IMR-90 (cell line): ENCODE measurements at regions not wholly inside any gene's neighbourhood (a gene's known extent, or its start where the extent isn't known, plus 50 kb on each side); places are given as distances from the start of the nearest gene placed in this dataset.

Source experiments
- ATAC-seq: fragments of 200-7000 bp; cut with Tn5 transposase; 2 replicates; pipeline ENCODE4 v1.9.1; 2020; ENCODE audit warnings: low read depth, mild to moderate bottlenecking, moderate library complexity
- BruUV-seq: library from RNA; stranded (reverse); fragments of 400-500 nt; replicated peaks from 2 replicates; lab custom pipeline; 2021; lab: Mats Ljungman, UMichigan
- CTCF ChIA-PET: fragments of 300-600 bp; formaldehyde crosslinking; extraction: SDS; loops from one replicate; lab custom pipeline; 2021; ENCODE audit warnings: antibody characterized with exemption; lab: Yijun Ruan, JAX
- POLR2A ChIA-PET: fragments of 300-600 bp; sonication (Branson Sonifier 250); formaldehyde crosslinking; loops from one replicate; lab custom pipeline; 2022; ENCODE audit warnings: antibody characterized with exemption; ENCODE audit not compliant: unreplicated experiment; lab: Charles Lee
- DNase-seq: peaks from one replicate; pipeline ENCODE4 v3.0.0; 2013
- H2AFZ ChIP-seq: replicated peaks from 2 replicates; pipeline ENCODE3; 2013; ENCODE audit warnings: low read length, mild to moderate bottlenecking; ENCODE audit not compliant: poor library complexity
- H2AK5ac ChIP-seq: 2 replicates; pipeline ENCODE4 v1.6.1; 2013; ENCODE audit warnings: low read depth, low read length, inconsistent platforms
- H2AK9ac ChIP-seq: replicated peaks from 2 replicates; pipeline ENCODE3; 2013; ENCODE audit warnings: mild to moderate bottlenecking, low read depth, low read length, moderate library complexity; ENCODE audit not compliant: poor library complexity
- H2BK120ac ChIP-seq: 2 replicates; pipeline ENCODE4 v1.6.1; 2013; ENCODE audit warnings: low read depth, low read length, inconsistent platforms
- H2BK15ac ChIP-seq: 3 replicates; pipeline ENCODE4 v1.6.1; 2013; ENCODE audit warnings: low read depth, low read length, inconsistent platforms
- H2BK20ac ChIP-seq: 2 replicates; pipeline ENCODE4 v1.6.1; 2013; ENCODE audit warnings: low read depth, mild to moderate bottlenecking, inconsistent platforms, low read length, moderate library complexity
- H2BK5ac ChIP-seq: 2 replicates; pipeline ENCODE4 v1.6.1; 2013; ENCODE audit warnings: mild to moderate bottlenecking, low read depth, low read length, inconsistent platforms; ENCODE audit not compliant: poor library complexity, severe bottlenecking
- H3K14ac ChIP-seq: replicated peaks from 2 replicates; pipeline ENCODE4 v1.6.1; 2013; ENCODE audit warnings: low read depth, low read length, inconsistent platforms
- H3K18ac ChIP-seq: 2 replicates; pipeline ENCODE4 v1.6.1; 2013; ENCODE audit warnings: low read depth, low read length, control low read depth
- H3K23ac ChIP-seq: 2 replicates; pipeline ENCODE4 v1.6.1; 2013; ENCODE audit warnings: low read depth, low read length, inconsistent platforms
- H3K27ac ChIP-seq: 2 replicates; pipeline ENCODE4 v1.5.1; 2013; ENCODE audit warnings: mild to moderate bottlenecking, control low read depth, low read length; ENCODE audit not compliant: insufficient read depth
- H3K27me3 ChIP-seq: 2 replicates; pipeline ENCODE4 v1.6.1; 2013; ENCODE audit warnings: low read length; ENCODE audit not compliant: control insufficient read depth, insufficient read depth
- H3K36me3 ChIP-seq: 2 replicates; pipeline ENCODE4 v1.6.1; 2013; ENCODE audit warnings: low read length, mixed read lengths; ENCODE audit not compliant: control insufficient read depth, insufficient read depth
- H3K4ac ChIP-seq: 2 replicates; pipeline ENCODE4 v1.6.1; 2013; ENCODE audit warnings: low read depth, low read length, inconsistent platforms
- H3K4me1 ChIP-seq: 2 replicates; pipeline ENCODE4 v1.6.1; 2013; ENCODE audit warnings: low read length, mixed read lengths; ENCODE audit not compliant: control insufficient read depth, insufficient read depth
- H3K4me2 ChIP-seq: 2 replicates; pipeline ENCODE4 v1.6.1; 2013; ENCODE audit warnings: low read depth, mild to moderate bottlenecking, control low read depth, low read length, moderate library complexity
- H3K4me3 ChIP-seq: 2 replicates; pipeline ENCODE4 v1.5.1; 2013; ENCODE audit warnings: low read depth, mild to moderate bottlenecking, control low read depth, low read length, moderate library complexity; ENCODE audit not compliant: insufficient read depth
- H3K56ac ChIP-seq: 2 replicates; pipeline ENCODE4 v1.6.1; 2013; ENCODE audit warnings: low read length, inconsistent platforms; ENCODE audit not compliant: insufficient read depth; ENCODE audit errors: extremely low read depth
- H3K79me1 ChIP-seq, 2 experiments: 2 replicates each; pipeline ENCODE4 v1.6.1; 2013; ENCODE audit warnings: low read length in 2 of 2, inconsistent platforms in 1 of 2, low read depth in 1 of 2
- H3K9ac ChIP-seq: 2 replicates; pipeline ENCODE4 v1.6.1; 2013; ENCODE audit warnings: low read depth, low read length, control low read depth
- H3K9me1 ChIP-seq: 2 replicates; pipeline ENCODE4 v1.6.1; 2013; ENCODE audit warnings: low read length, inconsistent platforms; ENCODE audit not compliant: insufficient read depth
- H3K9me3 ChIP-seq: 2 replicates; pipeline ENCODE4 v1.6.1; 2013; ENCODE audit warnings: low read length; ENCODE audit not compliant: control insufficient read depth, insufficient read depth
- H4K20me1 ChIP-seq: 2 replicates; pipeline ENCODE4 v1.6.1; 2013; ENCODE audit warnings: low read length, inconsistent platforms; ENCODE audit not compliant: insufficient read depth
- H4K5ac ChIP-seq: 2 replicates; pipeline ENCODE4 v1.6.1; 2013; ENCODE audit warnings: mild to moderate bottlenecking, low read depth, low read length, control low read depth
- H4K8ac ChIP-seq, 2 experiments: 2 replicates each; pipeline ENCODE4 v1.6.1; 2013; ENCODE audit warnings: low read depth in 2 of 2, low read length in 2 of 2, control low read depth in 1 of 2, inconsistent platforms in 1 of 2
- H4K91ac ChIP-seq: 2 replicates; pipeline ENCODE4 v1.6.1; 2013; ENCODE audit warnings: low read depth, low read length, inconsistent platforms; ENCODE audit not compliant: insufficient read depth
- BHLHE40 ChIP-seq: fragments of 150-350 bp; IDR thresholded peaks from 2 replicates; pipeline ENCODE4 v1.6.1; 2016; ENCODE audit warnings: mild to moderate bottlenecking, low read depth, low read length
- CEBPB ChIP-seq: IDR thresholded peaks from 2 replicates; pipeline ENCODE4 v1.6.1; 2012; ENCODE audit warnings: low read depth, low read length, improper control_type of control experiment
- CHD1 ChIP-seq: IDR thresholded peaks from 2 replicates; pipeline ENCODE4 v1.6.1; 2012; ENCODE audit warnings: low read depth, low read length, improper control_type of control experiment
- ELK1 ChIP-seq: fragments of 150-350 bp; IDR thresholded peaks from 2 replicates; pipeline ENCODE4 v1.6.1; 2016; ENCODE audit warnings: low read depth, mild to moderate bottlenecking, low read length, moderate library complexity, borderline replicate concordance
- FOS ChIP-seq: fragments of 150-350 bp; IDR thresholded peaks from 2 replicates; pipeline ENCODE4 v1.6.1; 2016; ENCODE audit warnings: low read depth, low read length
- MAFK ChIP-seq: IDR thresholded peaks from 2 replicates; pipeline ENCODE4 v1.6.1; 2012; ENCODE audit warnings: low read depth, low read length, improper control_type of control experiment
- MAZ ChIP-seq: IDR thresholded peaks from 2 replicates; pipeline ENCODE4 v1.6.1; 2012; ENCODE audit warnings: low read depth, mild to moderate bottlenecking, low read length, improper control_type of control experiment, moderate library complexity, borderline replicate concordance
- MXI1 ChIP-seq: IDR thresholded peaks from 2 replicates; pipeline ENCODE4 v1.6.1; 2012; ENCODE audit warnings: low read depth, mild to moderate bottlenecking, low read length, moderate library complexity, borderline replicate concordance
- NFE2L2 ChIP-seq: fragments of 150-350 bp; IDR thresholded peaks from 2 replicates; pipeline ENCODE4 v1.6.1; 2016; ENCODE audit warnings: low read depth, mild to moderate bottlenecking, low read length
- POLR2A ChIP-seq: IDR thresholded peaks from 2 replicates; pipeline ENCODE4 v1.6.1; 2012; ENCODE audit warnings: mild to moderate bottlenecking, low read depth, low read length
- RAD21 ChIP-seq: IDR thresholded peaks from 2 replicates; pipeline ENCODE4 v1.6.1; 2012; ENCODE audit warnings: low read length, improper control_type of control experiment
- RCOR1 ChIP-seq: IDR thresholded peaks from 2 replicates; pipeline ENCODE4 v1.6.1; 2012; ENCODE audit warnings: mild to moderate bottlenecking, low read length, improper control_type of control experiment; ENCODE audit not compliant: insufficient replicate concordance
- RFX5 ChIP-seq: IDR thresholded peaks from 2 replicates; pipeline ENCODE4 v1.8.0; 2012; ENCODE audit warnings: low read depth, mild to moderate bottlenecking, low read length, moderate library complexity
- SMC3 ChIP-seq: fragments of 150-350 bp; IDR thresholded peaks from 2 replicates; pipeline ENCODE4 v1.6.1; 2016; ENCODE audit warnings: low read depth, mild to moderate bottlenecking, antibody characterized with exemption, low read length, moderate library complexity
- USF2 ChIP-seq: fragments of 150-350 bp; IDR thresholded peaks from 2 replicates; pipeline ENCODE4 v1.6.1; 2017; ENCODE audit warnings: mild to moderate bottlenecking, antibody characterized with exemption, low read length, low read depth
- WGBS, 2 experiments: methylation state at CpG; one replicate each; pipeline versions ENCODE4 v1.1.5 to v1.1.7; 2013; ENCODE audit warnings: missing lambda C conversion rate in 2 of 2; ENCODE audit not compliant: insufficient read length in 1 of 2; ENCODE audit errors: extremely low coverage in 2 of 2; 5-methylcytosine and 5-hydroxymethylcytosine counted together
- dilution Hi-C: fragments of 300-500 bp; cut with HindIII; formaldehyde crosslinking; loops from one replicate; pipeline ENCODE4 v1.14.3; 2018; ENCODE audit warnings: low sequenced_read_pairs; ENCODE audit not compliant: unreplicated experiment
- in situ Hi-C: fragments of 300-500 bp; cut with MboI; formaldehyde crosslinking; loops from 3 replicates; pipeline ENCODE4 v1.14.3; 2019; ENCODE audit warnings: low sequenced_read_pairs, inconsistent platforms, mixed read lengths
- intact Hi-C: fragments of 100-400 bp; cut with micrococcal nuclease; formaldehyde crosslinking; loops from 2 replicates; pipeline ENCODE4 v1.10.0; 2022
- TF ChIP-seq, protein P1 (sequence below): conservative IDR thresholded peaks from 2 replicates; pipeline ENCODE4 v1.5.1; 2012; ENCODE audit warnings: mild to moderate bottlenecking, low read depth, low read length, improper control_type of control experiment

DNA sequence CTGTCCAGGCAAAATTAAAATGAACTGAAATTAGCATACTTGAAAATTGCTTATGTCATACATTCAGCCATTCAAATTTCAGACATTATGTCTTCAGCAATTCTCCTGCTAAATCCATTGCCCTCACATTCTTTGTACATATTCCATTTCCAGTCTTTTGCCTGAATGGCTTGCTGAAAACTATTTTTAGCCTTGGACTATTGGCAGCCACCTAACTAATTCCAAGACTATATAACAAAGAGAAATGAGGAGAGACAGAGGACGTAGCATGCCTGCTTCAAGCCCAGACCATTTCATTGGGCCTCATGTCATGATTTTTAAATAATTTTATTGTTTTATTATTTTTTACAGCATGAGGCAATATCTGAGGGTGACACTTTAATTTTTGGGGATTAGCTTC is 100.3 kb downstream of the MRPS30 start:
- H3K4ac ChIP-seq = no peak overlapping the region
- H3K9me3 ChIP-seq = 0 out of 2 replicates have a peak, but pooled peaks cover 4% of the 10 kb centered on the region
- no peaks in the 10 kb centered on the region for H3K79me1 ChIP-seq
- no peak overlapping the region for H2BK20ac ChIP-seq
- no peak overlapping the region for H2BK15ac ChIP-seq
- H3K4me2 ChIP-seq = no peak overlapping the region
- no peak overlapping the region for H2BK120ac ChIP-seq
- DNase-seq (no peak), ATAC-seq (no peak)
- H3K23ac ChIP-seq = no peak overlapping the region
- H4K91ac ChIP-seq = no peak overlapping the region
- no peak overlapping the region for H2BK5ac ChIP-seq
- H3K4me3 ChIP-seq = no peak overlapping the region
- H4K20me1 ChIP-seq = no peaks in the 10 kb centered on the region
- dilution Hi-C loops (no loop called here), in situ Hi-C loops (no loop called here), intact Hi-C loops (no loop called here)
- TF ChIP-seq MXI1 (no peak), MAFK (no peak), RFX5 (no peak), POLR2A (no peak), RCOR1 (no peak), RAD21 (no peak), ELK1 (no peak), FOS (no peak), MAZ (no peak), SMC3 (no peak), BHLHE40 (no peak), USF2 (no peak), NFE2L2 (no peak), CEBPB (no peak), CHD1 (no peak)
- TF ChIP-seq, protein P1, sequence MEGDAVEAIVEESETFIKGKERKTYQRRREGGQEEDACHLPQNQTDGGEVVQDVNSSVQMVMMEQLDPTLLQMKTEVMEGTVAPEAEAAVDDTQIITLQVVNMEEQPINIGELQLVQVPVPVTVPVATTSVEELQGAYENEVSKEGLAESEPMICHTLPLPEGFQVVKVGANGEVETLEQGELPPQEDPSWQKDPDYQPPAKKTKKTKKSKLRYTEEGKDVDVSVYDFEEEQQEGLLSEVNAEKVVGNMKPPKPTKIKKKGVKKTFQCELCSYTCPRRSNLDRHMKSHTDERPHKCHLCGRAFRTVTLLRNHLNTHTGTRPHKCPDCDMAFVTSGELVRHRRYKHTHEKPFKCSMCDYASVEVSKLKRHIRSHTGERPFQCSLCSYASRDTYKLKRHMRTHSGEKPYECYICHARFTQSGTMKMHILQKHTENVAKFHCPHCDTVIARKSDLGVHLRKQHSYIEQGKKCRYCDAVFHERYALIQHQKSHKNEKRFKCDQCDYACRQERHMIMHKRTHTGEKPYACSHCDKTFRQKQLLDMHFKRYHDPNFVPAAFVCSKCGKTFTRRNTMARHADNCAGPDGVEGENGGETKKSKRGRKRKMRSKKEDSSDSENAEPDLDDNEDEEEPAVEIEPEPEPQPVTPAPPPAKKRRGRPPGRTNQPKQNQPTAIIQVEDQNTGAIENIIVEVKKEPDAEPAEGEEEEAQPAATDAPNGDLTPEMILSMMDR = no peak
- H2AK5ac ChIP-seq = no peak overlapping the region
- WGBS, 2 experiments = no CpG with 5 or more reads among the region's 1 CpG
- BruUV-seq = no TSS peak
- H3K9me1 ChIP-seq = no peaks in the 10 kb centered on the region
- H3K4me1 ChIP-seq = no peaks in the 10 kb centered on the region
- ChIA-PET POLR2A (no interaction called here), CTCF (no interaction called here)
- no peak overlapping the region for H4K8ac ChIP-seq
- H3K18ac ChIP-seq = no peak overlapping the region
- H2AK9ac ChIP-seq = no peak overlapping the region
- no peak overlapping the region for H3K14ac ChIP-seq
- H3K36me3 ChIP-seq = no peaks in the 10 kb centered on the region
- H3K9ac ChIP-seq = no peak overlapping the region
- H3K56ac ChIP-seq = no peak overlapping the region
- H2AFZ ChIP-seq = no peak overlapping the region
- H3K27me3 ChIP-seq = no peaks in the 10 kb centered on the region
- H3K27ac ChIP-seq = no peak overlapping the region
- H4K5ac ChIP-seq = no peak overlapping the region
